Calu3 (cell line): ENCODE measurements at regions not wholly inside any gene's neighbourhood (a gene's known extent, or its start where the extent isn't known, plus 50 kb on each side); places are given as distances from the start of the nearest gene placed in this dataset.

Experiments
- BruUV-seq: library from RNA; stranded (reverse); fragments of 400-500 nt; replicated peaks from 2 replicates; lab custom pipeline; 2021; lab: Mats Ljungman, UMichigan
- CTCF ChIA-PET: fragments of 300-600 bp; sonication (Branson Sonifier 250); formaldehyde crosslinking; loops from one replicate; lab custom pipeline; 2022; ENCODE audit warnings: antibody characterized with exemption; lab: Charles Lee
- DNase-seq: peaks from one replicate; pipeline ENCODE4 v3.0.0; 2022
- H3K27ac Mint-ChIP-seq: one replicate; pipeline ENCODE4 v1.8.0; 2022; ENCODE audit warnings: mixed read lengths; ENCODE audit not compliant: unreplicated experiment
- H3K27me3 Mint-ChIP-seq: one replicate; pipeline ENCODE4 v1.8.0; 2022; ENCODE audit warnings: mixed read lengths; ENCODE audit not compliant: unreplicated experiment
- H3K36me3 Mint-ChIP-seq: one replicate; pipeline ENCODE4 v1.8.0; 2022; ENCODE audit warnings: mild to moderate bottlenecking, moderate library complexity, mixed read lengths; ENCODE audit not compliant: insufficient read depth, unreplicated experiment
- H3K4me1 Mint-ChIP-seq: one replicate; pipeline ENCODE4 v1.8.0; 2022; ENCODE audit warnings: mild to moderate bottlenecking, low read depth, mixed read lengths; ENCODE audit not compliant: unreplicated experiment
- H3K4me3 Mint-ChIP-seq: one replicate; pipeline ENCODE4 v1.8.0; 2022; ENCODE audit warnings: mild to moderate bottlenecking, low read depth, moderate library complexity, mixed read lengths; ENCODE audit not compliant: unreplicated experiment
- H3K9me3 Mint-ChIP-seq: one replicate; pipeline ENCODE4 v1.8.0; 2022; ENCODE audit warnings: low read depth, mixed read lengths; ENCODE audit not compliant: unreplicated experiment
- CTCF ChIP-seq: fragments of 200-600 bp; IDR thresholded peaks from one replicate; pipeline ENCODE4 v1.8.0; 2022; ENCODE audit warnings: antibody characterized with exemption; ENCODE audit not compliant: unreplicated experiment
- intact Hi-C: fragments of 100-400 bp; cut with micrococcal nuclease; formaldehyde crosslinking; loops from one replicate; pipeline ENCODE4 v1.10.0; 2022; ENCODE audit not compliant: unreplicated experiment

GRCh38 chr16:50467559-50467942 is 80.6 kb upstream of the NKD1 start:
- CTCF ChIA-PET, result no interaction called here
- no peaks in the 10 kb centered on the region for H3K36me3 Mint-ChIP-seq
- no peaks in the 10 kb centered on the region for H3K4me1 Mint-ChIP-seq
- DNase-seq, result no peak
- H3K27ac Mint-ChIP-seq, result no peak overlapping the region
- TF ChIP-seq CTCF, result no peak
- peaks cover 96% of the 10 kb centered on the region for H3K27me3 Mint-ChIP-seq
- H3K4me3 Mint-ChIP-seq, result no peak overlapping the region
- intact Hi-C loops, result no loop called here
- BruUV-seq, result no TSS peak
- no peaks in the 10 kb centered on the region for H3K9me3 Mint-ChIP-seq

- no peak for TF ChIP-seq CTCF
- no peak overlapping the region for H3K27ac Mint-ChIP-seq
- H3K36me3 Mint-ChIP-seq, result no peaks in the 10 kb centered on the region
- H3K9me3 Mint-ChIP-seq, result no peaks in the 10 kb centered on the region
- BruUV-seq, result no TSS peak
- H3K27me3 Mint-ChIP-seq, result peaks cover 96% of the 10 kb centered on the region
- CTCF ChIA-PET, result no interaction called here
- H3K4me3 Mint-ChIP-seq, result no peak overlapping the region
- no peaks in the 10 kb centered on the region for H3K4me1 Mint-ChIP-seq
- no peak for DNase-seq
- intact Hi-C loops, result no loop called here
Observed at GRCh38 chr16:50466170-50466569, 82.0 kb upstream of the NKD1 start.

GRCh38 chr16:50464325-50465290 is 83.6 kb upstream of the NKD1 start:
- intact Hi-C loops, result no loop called here
- Mint-ChIP-seq H3K9me3 (no peaks in the 10 kb centered on the region), H3K4me1 (no peaks in the 10 kb centered on the region), H3K27me3 (peaks cover 96% of the 10 kb centered on the region), H3K4me3 (no peak overlapping the region), H3K36me3 (no peaks in the 10 kb centered on the region), H3K27ac (no peak overlapping the region)
- TF ChIP-seq CTCF, result peak; percentile 34
- CTCF ChIA-PET, result no interaction called here
- BruUV-seq, result no TSS peak
- no peak for DNase-seq

GRCh38 chr16:50463581-50464324 is 84.4 kb upstream of the NKD1 start:
- H3K27me3 Mint-ChIP-seq, result peaks cover 96% of the 10 kb centered on the region
- CTCF ChIA-PET, result no interaction called here

More at GRCh38 chr16:50463581-50464324, 84.4 kb upstream of the NKD1 start:
- TF ChIP-seq CTCF, result no peak
- Mint-ChIP-seq H3K4me1 (no peaks in the 10 kb centered on the region), H3K36me3 (no peaks in the 10 kb centered on the region), H3K9me3 (no peaks in the 10 kb centered on the region), H3K27ac (no peak overlapping the region), H3K4me3 (no peak overlapping the region)
- no peak for DNase-seq
- no TSS peak for BruUV-seq
- intact Hi-C loops, result no loop called here
